ENCODE measurements at regions not wholly inside any gene's neighbourhood (a gene's known extent, or its start where the extent isn't known, plus 50 kb on each side); places are given as distances from the start of the nearest gene placed in this dataset.

DNA sequence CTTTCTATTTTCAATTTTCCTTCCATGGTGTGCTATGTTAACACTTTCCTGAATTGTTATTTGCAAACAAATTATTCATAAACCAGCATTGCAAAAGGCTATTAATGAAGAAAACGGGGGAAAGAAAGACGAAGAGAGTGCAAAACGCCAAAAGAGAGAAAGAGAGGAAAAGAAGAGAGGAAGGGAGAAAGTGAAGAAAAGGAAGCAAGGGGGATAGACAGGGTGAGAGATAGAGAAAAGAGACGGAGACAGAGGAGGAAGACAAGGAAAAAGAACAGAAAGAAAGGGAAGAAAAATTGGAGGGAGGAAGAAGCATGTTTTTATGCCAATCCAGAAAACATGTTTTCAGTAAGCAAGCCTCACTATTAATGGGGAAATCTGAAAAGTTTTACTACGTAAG, 310.6 kb downstream of the TFEC start:
- no peak for ATAC-seq
- no peak for DNase-seq (ENCODE audit: low spot score)

DNA sequence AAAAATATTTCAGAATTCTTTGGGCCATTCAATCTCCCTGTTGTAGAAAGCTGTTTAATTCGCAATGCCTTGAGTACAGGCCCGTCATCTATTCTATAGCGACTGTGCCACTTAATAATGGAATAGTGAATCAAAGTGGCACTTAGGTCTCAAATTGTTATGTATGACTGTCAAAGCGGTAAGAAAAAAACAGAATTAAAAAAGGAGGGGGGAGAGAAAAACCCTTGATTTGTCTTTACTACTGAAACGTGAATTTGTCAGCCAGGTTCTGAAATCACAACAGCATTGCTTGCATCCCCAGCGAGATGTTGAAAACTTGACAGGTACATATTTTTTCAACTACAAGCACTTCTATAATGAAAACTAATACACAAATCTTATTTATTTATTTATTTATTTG, 320.9 kb downstream of the TFEC start:
- no peak for ATAC-seq
- DNase-seq (ENCODE audit: low spot score), result no peak

DNA sequence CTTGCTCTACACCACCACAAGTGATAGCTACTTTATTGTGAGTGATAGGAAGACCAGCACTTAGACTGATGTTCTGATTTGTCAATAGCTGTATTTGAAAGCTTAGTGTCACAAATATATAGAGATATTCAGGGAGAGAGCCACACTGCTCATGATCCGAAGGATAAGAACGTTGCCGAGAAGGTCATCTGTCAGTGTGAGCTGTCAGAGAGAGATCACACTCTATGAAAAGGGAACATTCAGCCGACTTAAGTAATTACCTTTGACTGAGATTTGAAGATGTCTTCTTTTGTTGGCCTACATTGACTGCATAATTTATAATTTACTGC, 322.6 kb downstream of the TFEC start:
- DNase-seq (ENCODE audit: low spot score), result no peak
- ATAC-seq, result no peak

DNA sequence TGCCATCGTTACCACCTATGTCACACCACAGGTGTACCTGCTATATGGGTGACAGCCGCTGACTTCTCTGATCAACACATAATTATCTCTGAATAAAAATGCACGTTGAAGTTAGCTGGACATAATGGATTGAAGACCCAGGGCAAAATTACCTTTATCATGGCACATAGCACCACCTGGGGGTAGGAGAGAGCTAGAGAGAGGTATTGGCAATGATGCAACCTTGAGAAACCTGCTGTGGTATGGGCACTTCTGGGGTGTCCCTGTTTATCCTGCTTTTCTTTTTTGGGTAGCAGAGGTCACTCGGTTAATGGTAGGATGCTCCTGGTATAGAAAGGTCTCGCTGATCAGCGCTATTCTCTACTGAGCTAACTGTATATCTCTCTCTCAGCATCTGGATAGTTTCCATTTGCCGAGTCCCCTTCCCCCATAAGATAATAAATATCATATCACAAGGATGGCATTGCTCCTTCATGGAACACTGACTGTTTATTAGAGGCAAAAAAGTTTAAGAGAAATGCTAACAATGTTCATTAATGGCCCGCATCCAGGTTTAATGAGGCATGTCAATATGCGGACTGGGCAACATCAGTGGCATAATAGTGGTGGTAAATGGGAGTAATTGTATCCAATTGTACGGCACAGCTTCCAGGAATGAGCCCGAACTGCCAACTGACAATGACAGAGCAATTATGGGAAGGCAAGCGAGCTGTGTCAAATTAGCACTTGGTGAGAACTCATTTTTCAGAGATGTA, 323.1 kb downstream of the TFEC start:
- peak; percentile 84 for ATAC-seq
- no peak for DNase-seq (ENCODE audit: low spot score)

DNA sequence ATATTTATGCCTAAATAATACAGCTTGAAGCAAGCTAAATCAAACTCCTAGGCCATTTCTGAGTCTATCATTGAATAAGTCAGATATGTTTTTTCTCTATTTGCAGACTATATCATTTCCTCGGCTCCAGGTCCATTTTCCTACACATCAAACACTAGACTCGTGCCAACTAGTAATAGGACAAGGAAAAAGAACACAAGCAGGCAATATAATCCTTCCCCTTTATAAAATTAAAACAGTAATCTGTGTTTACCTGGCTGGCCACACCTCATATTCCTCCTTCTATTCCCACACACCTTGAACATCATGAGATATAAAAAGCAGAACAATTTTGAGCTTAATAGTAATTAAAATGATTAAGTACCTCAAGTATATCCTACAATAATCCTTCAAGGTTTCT, 325.7 kb downstream of the TFEC start:
- DNase-seq (ENCODE audit: low spot score) (no peak), ATAC-seq (no peak)

DNA sequence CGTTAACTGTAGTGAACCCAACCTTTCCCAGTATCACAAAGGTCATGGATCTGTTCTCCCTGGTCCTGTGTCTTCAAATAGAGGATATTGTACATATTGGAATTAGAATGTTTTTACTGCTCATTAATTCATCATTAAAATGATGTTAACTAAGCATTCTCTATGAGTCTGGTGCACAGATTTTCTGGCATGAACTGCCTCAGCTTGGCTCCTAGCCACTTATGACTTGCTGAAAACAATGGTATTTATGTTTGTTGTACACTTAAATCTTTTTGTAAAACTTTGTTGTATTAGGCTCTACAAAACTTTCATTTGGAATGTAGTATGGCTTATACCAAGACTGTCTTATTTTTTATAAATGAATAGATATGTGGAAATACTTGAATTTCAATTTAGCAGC, 329.4 kb downstream of the TFEC start:
- no peak for ATAC-seq
- no peak for DNase-seq (ENCODE audit: low spot score)

DNA sequence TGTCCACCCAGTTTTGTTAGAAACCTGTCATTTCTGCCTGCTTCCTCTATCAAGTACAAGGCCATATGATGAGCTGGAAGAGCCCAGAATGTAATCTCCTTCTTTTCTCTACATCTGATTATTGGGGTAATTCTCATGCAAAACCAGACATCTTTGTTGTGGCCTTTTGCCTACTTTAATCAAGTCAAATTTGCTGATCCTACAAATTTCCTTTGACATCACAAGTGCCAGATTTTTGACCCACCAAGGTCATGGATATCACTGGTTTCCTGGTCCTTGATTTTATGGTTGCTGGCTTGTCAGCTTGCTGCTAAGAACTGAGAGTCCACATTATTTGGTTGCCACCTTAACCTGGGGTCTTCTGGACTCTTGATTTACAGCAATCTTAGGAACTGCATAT, 336.1 kb downstream of the TFEC start:
- ATAC-seq (no peak), DNase-seq (ENCODE audit: low spot score) (no peak)

DNA sequence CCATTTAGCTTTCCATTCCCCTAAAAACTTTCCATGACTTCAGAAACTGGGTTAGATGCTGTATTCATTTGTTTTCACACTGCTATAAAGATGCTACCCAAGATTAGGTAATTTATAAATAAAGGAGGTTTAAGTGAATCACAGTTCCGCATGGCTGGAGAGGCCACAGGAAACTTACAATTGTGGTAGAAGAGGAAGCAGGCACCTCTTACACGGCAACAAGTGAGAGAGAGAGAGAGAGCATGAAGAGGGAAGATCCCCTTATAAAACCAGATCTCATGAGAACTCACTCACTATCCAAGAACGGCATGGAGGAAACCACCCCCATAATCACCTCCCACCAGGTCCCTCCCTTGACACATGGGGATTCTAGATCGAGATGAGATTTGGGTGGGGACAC, 336.8 kb downstream of the TFEC start:
- ATAC-seq (no peak), DNase-seq (ENCODE audit: low spot score) (no peak)

DNA sequence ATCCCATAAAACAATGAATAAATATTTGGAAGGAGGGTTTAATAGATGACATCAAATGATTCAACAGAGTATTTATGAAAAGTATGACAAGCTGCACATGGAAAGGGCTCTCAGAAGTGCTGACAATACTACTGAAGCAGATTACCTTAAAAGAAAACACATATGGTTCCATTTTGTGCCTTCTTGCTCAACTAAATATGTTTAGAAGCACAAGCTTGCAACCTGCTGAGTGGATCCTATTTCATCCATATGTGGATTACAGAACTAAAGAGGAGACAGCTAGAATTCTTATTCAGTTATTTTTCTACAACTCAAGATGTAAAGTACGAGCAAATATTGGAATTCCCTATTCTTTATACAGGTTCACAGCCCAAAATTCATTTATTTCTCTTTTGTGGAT, 340.6 kb downstream of the TFEC start:
- DNase-seq (ENCODE audit: low spot score) (no peak), ATAC-seq (no peak)

DNA sequence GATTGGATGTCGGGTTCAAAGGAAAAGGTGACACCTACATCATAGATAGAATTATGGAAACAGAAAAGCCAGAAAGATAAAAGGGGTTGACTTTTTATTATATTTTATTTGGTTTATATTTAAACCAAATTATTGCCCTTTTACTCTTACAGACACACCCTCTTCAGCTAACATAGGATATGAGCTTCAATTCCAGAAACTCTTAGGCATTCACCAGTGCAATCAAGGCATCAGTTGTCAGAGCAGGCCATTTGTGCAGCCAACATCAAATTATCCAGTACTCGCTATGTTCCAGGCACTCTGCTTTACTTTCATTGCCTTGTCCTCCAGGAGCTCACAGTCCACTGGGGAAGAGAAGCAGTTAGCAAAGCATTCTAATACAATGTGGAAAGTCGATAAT, 347.5 kb downstream of the TFEC start:
- DNase-seq (ENCODE audit: low spot score) (no peak), ATAC-seq (no peak)

DNA sequence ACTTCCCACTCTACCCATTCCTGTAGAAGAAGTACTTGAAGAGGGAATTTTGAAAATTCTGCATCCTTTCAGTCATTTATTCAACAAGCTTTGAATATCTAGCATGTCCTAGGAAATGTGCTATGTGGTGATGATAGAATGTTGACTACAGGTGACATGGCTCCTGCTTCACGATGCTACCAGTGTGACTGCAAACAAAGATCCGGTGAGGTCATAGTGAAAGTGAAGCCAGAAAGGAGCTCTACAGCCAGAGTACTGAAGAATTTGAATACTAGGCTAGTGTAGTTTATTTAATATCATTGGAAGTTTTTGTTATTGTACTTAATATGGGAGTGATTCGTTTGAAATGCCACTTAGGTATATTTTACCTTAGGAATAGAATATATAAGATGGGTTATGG, 348.1 kb downstream of the TFEC start:
- ATAC-seq (no peak), DNase-seq (ENCODE audit: low spot score) (no peak)

DNA sequence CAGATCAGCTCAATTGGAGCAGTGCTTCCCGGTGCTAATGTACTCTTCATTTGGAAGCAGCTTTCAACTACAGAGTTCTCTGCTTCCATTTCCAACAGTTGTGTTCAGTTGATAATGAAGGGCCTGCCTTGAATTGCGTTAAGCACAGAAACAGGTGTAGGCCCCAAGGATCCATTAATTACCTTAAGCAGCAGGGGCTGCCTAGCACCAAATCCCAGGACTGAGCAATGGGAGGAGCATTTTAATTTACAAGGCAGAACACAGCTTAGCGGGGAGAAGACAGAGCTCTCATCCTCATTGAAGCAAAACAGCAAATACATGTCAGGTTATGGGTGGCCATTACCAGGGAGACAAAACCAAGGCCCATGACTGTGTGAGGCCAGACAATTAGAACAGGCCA, 349.6 kb downstream of the TFEC start:
- ATAC-seq, result no peak

DNA sequence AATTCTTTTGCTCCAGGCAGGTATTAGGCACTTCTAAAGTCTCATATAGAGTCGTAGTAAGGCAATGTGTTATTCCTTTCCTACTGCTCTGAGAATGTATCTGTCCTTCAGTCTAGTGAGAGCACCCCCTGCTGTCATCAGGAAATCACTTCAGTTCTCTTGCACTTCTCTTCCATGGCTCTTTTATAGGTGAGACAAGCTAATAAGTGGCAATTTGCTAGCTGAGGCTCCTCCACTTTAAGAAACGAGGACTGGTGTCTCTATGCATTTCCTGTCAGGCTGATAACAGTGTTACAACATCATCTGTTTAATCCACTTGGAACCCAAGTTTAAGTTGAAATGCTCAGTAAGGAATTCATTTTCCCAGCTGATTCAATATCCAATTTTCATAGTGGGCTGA, 350.6 kb downstream of the TFEC start:
- DNase-seq (ENCODE audit: low spot score), result no peak
- ATAC-seq, result peak; percentile 74

More for the DNA sequence above, 349.6 kb downstream of the TFEC start:
- DNase-seq (ENCODE audit: low spot score), result no peak

DNA sequence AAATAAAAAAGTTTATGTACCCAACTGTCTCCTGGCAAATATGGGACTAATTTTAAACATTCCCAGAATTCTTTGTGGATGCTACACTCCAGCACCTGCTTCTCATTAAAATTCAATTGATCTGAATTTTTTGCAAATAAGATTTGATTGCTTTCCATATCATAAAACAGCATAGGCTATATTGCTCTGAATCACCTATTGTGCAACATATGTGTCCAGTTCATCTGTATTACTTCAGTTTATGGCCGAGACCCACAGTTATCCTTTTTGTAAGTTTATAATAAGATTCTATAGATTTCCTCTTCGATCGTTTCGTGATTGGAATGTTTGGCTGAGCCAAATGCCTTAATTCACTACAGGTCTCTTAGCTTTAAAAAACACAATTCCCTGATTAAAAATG, 351.1 kb downstream of the TFEC start:
- ATAC-seq (no peak), DNase-seq (ENCODE audit: low spot score) (no peak)

DNA sequence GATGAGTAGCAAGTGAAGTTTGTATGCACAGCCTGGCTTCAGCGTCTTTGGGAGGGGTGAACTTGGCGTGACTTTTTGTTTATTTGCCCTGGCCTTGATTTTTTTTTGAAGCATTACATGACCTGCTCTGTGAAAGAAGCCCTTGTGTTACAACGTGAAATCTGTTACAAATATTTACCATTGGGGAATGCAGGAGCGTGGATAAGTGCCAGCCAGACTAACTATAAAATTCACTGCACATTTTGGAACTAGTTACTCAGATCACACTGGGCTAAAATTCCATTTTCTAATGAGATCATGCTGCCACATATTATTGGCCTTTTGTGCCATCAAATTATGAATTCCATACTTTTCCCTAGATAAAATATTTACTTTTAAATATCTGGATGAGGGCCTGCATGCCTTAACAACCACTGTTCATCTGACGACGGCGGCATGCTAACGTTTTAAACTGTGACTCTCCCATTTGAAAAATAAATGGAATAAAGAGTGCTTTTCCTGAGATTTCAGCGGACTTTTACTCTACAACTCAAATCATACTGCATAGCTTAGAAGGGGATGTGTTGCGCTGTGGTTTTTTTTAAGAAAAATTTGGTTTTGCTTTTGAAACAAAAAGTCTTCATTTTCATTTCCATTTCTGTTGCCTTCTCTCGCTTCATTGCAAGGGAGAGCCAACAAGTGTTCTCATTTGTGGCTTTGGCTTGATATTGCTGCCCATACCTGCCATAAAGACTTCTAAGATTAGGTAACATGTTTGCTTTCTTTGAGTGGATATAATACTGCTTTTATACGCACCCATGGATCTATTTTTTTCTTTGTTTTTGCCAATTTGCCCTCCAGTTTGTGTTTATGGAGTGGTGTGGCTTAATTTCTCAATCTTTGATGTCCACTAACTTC, 352.2 kb downstream of the TFEC start:
- peak; percentile 72 for DNase-seq (ENCODE audit: low spot score)
- ATAC-seq, result peak; percentile 81

DNA sequence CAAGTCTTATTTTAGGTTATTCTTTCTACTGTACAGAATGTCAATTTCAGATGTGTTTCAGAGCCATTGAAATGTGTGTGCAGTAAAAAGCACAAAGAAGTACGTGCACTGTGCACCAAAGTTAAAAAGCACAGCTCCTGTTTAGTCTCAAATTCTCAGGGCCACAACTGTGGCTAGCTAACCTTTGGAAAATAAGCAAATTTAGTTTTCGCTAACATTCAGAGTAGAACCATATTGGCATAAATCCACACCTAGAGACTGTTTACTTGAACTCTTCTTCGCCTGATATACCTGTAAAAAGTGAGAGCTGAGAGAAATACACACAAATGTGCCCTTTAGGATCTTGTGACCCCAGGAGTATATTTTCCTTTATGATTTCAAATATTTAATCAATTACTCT, 353.9 kb downstream of the TFEC start:
- ATAC-seq, result peak; percentile 44

DNA sequence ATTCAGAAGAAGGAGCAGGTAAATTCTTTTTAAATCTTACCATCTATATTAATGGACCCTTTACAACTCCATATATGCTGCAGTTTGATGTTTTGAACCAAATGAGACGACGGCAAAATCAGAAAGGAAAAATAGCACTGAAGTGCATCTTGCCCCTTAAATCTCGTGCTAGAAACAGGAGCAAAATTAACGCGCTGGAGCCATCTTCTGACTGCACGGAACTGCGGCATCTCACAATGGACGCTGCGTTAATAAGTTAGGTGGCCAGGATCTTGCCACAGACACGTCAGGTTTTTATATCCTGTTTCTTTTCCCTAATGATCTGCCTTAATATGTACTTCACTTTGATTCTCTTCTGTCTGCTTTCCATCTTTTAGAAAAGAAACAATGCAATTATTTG, 354.5 kb downstream of the TFEC start:
- DNase-seq (ENCODE audit: low spot score), result no peak
- ATAC-seq, result peak; percentile 64

More for the DNA sequence above, 353.9 kb downstream of the TFEC start:
- no peak for DNase-seq (ENCODE audit: low spot score)

DNA sequence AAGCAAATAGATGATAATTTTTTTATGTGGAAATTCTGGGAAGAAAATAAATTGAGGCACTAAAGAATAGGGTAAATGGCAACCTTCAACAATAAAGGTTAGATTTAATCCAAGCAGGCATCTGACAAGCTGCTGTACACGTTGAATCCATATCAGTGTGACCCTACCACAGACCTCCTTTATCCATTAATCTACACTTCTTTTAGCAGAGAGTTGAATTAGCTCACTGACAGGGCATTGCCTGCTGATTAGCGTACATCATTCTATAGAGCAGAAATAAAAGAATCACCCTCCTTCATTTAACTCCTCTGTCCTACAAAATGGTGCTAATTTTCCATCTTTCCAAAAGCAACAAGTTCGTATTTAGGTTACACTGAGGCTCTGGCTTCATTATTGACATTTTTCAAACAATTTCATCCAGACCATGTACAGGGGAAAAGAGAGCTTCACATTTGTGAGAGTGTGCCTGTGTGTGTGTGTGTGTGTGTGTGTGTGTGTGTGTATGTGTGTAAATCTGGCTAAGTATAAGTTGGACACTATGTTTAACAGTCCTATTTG, 356.0 kb downstream of the TFEC start:
- ATAC-seq (no peak), DNase-seq (ENCODE audit: low spot score) (no peak)

DNA sequence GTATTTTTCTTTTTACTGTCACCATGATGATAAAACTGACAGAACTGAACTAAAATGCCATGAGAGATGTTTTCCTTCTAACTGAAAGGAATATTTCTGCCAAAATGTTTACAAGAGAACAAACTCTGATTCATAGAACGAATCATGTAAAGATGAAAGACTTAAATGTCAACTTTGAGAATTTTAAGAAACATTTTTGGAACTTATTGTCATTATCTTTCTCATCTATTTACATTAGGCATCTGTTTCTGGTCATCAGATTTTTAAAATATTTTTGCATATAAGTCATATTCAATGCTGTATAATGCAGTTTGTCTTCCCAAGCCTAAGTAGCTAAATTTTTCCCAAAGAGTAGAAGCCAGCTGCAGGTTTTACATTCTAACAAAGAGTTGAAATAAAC, 358.5 kb downstream of the TFEC start:
- ATAC-seq (no peak), DNase-seq (ENCODE audit: low spot score) (no peak)

DNA sequence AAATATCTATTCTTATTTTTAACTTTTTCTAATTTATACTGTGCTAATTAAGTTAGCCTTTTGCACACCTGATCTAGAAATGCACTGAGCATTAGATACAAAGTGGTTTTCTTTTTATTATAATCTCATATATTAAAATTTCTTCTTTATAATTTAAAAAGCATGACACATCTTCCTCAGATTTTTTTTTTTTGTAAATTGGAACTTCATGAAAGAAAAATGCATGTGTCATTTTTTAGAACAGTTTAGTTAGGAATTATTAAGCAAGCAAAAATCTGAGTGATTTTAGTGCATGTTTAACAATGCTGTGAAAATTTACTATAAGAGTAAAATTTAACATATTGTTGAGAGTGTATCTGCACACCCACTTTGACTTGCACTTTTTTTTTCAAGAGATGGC, 367.9 kb downstream of the TFEC start:
- no peak for DNase-seq (ENCODE audit: low spot score)
- ATAC-seq, result no peak

DNA sequence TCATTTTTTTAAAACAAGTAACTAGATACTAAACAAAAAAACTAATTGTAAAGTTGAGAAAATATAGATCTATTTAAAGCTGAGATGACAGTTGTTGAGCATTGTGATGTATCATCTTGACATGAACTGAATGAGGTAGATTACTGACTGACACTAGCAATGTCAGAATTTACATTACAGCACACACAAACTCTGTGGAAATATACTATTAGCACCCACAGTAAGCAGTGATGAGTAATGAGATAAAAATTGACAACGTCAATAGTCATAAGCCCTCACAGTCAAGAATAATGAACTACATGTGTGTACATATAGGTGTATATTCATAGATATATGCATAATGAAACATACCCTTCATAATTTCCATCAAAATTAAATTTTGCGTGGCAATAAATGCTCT, 368.4 kb downstream of the TFEC start:
- DNase-seq (ENCODE audit: low spot score) (no peak), ATAC-seq (no peak)

DNA sequence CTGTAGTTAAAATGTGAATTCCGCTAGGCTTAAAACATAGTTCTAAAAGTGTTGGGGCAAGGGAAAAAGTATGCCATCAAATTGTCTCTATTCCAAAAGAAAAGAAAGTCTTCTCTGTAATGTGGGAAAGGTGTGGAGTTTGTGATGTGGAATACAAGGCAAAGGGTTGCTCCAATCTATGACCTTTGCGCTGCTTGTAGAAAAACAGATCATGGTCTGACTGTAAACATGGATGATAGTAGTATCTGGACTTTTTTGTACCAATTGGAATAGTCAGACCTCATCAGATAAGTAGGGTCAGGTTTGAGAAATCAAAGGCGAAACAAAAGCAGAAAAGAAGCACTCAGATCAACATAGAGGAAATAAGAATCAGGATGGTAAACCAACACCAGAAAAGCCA, 372.3 kb downstream of the TFEC start:
- no peak for DNase-seq (ENCODE audit: low spot score)
- ATAC-seq, result peak; percentile 28
